ENCODE measurements at regions not wholly inside any gene's neighbourhood (a gene's known extent, or its start where the extent isn't known, plus 50 kb on each side); places are given as distances from the start of the nearest gene placed in this dataset.

GRCh38 chr7:94239661-94240234 lies 154.9 kb upstream of the COL1A2 start:
- DNase-seq: no peak

- no peak for DNase-seq
These were observed 153.8 kb upstream of the COL1A2 start for GRCh38 chr7:94240902-94241301.

GRCh38 chr7:94241402-94241925 lies 153.2 kb upstream of the COL1A2 start:
- DNase-seq: no peak

GRCh38 chr7:94243066-94243711 lies 151.5 kb upstream of the COL1A2 start:
- no peak for DNase-seq

GRCh38 chr7:94244760-94245159 lies 149.9 kb upstream of the COL1A2 start:
- DNase-seq: no peak

GRCh38 chr7:94245500-94245899 lies 149.2 kb upstream of the COL1A2 start:
- DNase-seq: no peak

- DNase-seq: no peak
These were observed 146.7 kb upstream of the COL1A2 start for GRCh38 chr7:94247970-94248369.

- no peak for DNase-seq
These were observed 145.1 kb upstream of the COL1A2 start for GRCh38 chr7:94249631-94250030.

GRCh38 chr7:94250124-94250523 lies 144.6 kb upstream of the COL1A2 start:
- DNase-seq: no peak

- no peak for DNase-seq
These were observed 143.7 kb upstream of the COL1A2 start for GRCh38 chr7:94250987-94251386.

- DNase-seq: no peak
These were observed 142.6 kb upstream of the COL1A2 start for GRCh38 chr7:94252124-94252523.

GRCh38 chr7:94252971-94253370 lies 141.7 kb upstream of the COL1A2 start:
- DNase-seq: no peak

GRCh38 chr7:94253686-94254085 lies 141.0 kb upstream of the COL1A2 start:
- DNase-seq: no peak

- DNase-seq: no peak
These were observed 136.0 kb upstream of the COL1A2 start for GRCh38 chr7:94258418-94259300.

- DNase-seq: peak; percentile 44
These were observed 133.6 kb upstream of the COL1A2 start for GRCh38 chr7:94261067-94261466.

- DNase-seq: no peak
These were observed 129.9 kb upstream of the COL1A2 start for GRCh38 chr7:94264756-94265155.

GRCh38 chr7:94265456-94265855 lies 129.2 kb upstream of the COL1A2 start:
- no peak for DNase-seq

- DNase-seq: peak; percentile 95
These were observed 128.5 kb upstream of the COL1A2 start for GRCh38 chr7:94266238-94266644.

- no peak for DNase-seq
These were observed 123.9 kb upstream of the COL1A2 start for GRCh38 chr7:94270772-94271171.

GRCh38 chr7:94272821-94273583 lies 121.7 kb upstream of the COL1A2 start:
- DNase-seq: no peak

- DNase-seq: no peak
These were observed 119.9 kb upstream of the COL1A2 start for GRCh38 chr7:94274828-94275227.

- DNase-seq: no peak
These were observed 118.7 kb upstream of the COL1A2 start for GRCh38 chr7:94276027-94276426.

- peak; percentile 30 for DNase-seq
These were observed 117.9 kb upstream of the COL1A2 start for GRCh38 chr7:94276795-94277194.
